HG03342 (cell line): ENCODE measurements at regions not wholly inside any gene's neighbourhood (a gene's known extent, or its start where the extent isn't known, plus 50 kb on each side); places are given as distances from the start of the nearest gene placed in this dataset.

ENCODE experiments used
- ATAC-seq: cut with Tn5 transposase; IDR thresholded peaks from one replicate; pipeline ENCODE4 v1.9.1; 2021; ENCODE audit warnings: mild to moderate bottlenecking, moderate library complexity; ENCODE audit not compliant: unreplicated experiment

GRCh38 chr1:240018617-240019016 lies 73.1 kb upstream of the FMN2 start:
- ATAC-seq = no peak

GRCh38 chr1:240019524-240019923 lies 72.2 kb upstream of the FMN2 start:
- no peak for ATAC-seq

GRCh38 chr1:240020871-240021270 lies 70.8 kb upstream of the FMN2 start:
- no peak for ATAC-seq

- no peak for ATAC-seq
Measured at GRCh38 chr1:240021709-240022108, 70.0 kb upstream of the FMN2 start.

GRCh38 chr1:240027059-240027462 lies 64.6 kb upstream of the FMN2 start:
- ATAC-seq = peak; percentile 89

GRCh38 chr1:240029418-240029817 lies 62.3 kb upstream of the FMN2 start:
- ATAC-seq = no peak

- ATAC-seq = no peak
Measured at GRCh38 chr1:240030236-240030635, 61.4 kb upstream of the FMN2 start.

- ATAC-seq = no peak
Measured at GRCh38 chr1:240031009-240031408, 60.7 kb upstream of the FMN2 start.

GRCh38 chr1:240031414-240031813 lies 60.3 kb upstream of the FMN2 start:
- no peak for ATAC-seq

GRCh38 chr1:240033406-240033805 lies 58.3 kb upstream of the FMN2 start:
- ATAC-seq = no peak

GRCh38 chr1:240036526-240036925 lies 55.2 kb upstream of the FMN2 start:
- no peak for ATAC-seq
